GM10266 (cell line): ENCODE measurements at regions not wholly inside any gene's neighbourhood (a gene's known extent, or its start where the extent isn't known, plus 50 kb on each side); places are given as distances from the start of the nearest gene placed in this dataset.

ENCODE experiments used
- DNase-seq: peaks from one replicate; pipeline ENCODE4 v3.0.0; 2012; ENCODE audit errors: extremely low spot score
- CTCF ChIP-seq: IDR thresholded peaks from 2 replicates; pipeline ENCODE4 v1.5.1; 2012; ENCODE audit warnings: mild to moderate bottlenecking, low read depth; ENCODE audit not compliant: control insufficient read depth, insufficient read depth; ENCODE audit errors: missing control alignments

GRCh38 chr4:167745024-167745687, 347.2 kb upstream of the ANXA10 start:
- DNase-seq, result no peak
- TF ChIP-seq CTCF, result no peak

- DNase-seq, result no peak
- TF ChIP-seq CTCF, result no peak
These were observed 325.1 kb upstream of the ANXA10 start for GRCh38 chr4:167767281-167767680.

- no peak for DNase-seq
- no peak for TF ChIP-seq CTCF
These were observed 317.7 kb upstream of the ANXA10 start for GRCh38 chr4:167774646-167775045.

- no peak for TF ChIP-seq CTCF
- no peak for DNase-seq
These were observed 317.0 kb upstream of the ANXA10 start for GRCh38 chr4:167775375-167775774.

- no peak for DNase-seq
- no peak for TF ChIP-seq CTCF
These were observed 313.1 kb upstream of the ANXA10 start for GRCh38 chr4:167779280-167779679.

GRCh38 chr4:167779864-167780263, 312.5 kb upstream of the ANXA10 start:
- peak; percentile 2 for DNase-seq
- TF ChIP-seq CTCF, result no peak

GRCh38 chr4:167784826-167785225, 307.5 kb upstream of the ANXA10 start:
- DNase-seq, result no peak
- no peak for TF ChIP-seq CTCF
